A673 (cell line): ENCODE measurements at regions not wholly inside any gene's neighbourhood (a gene's known extent, or its start where the extent isn't known, plus 50 kb on each side); places are given as distances from the start of the nearest gene placed in this dataset.

ENCODE experiments used
- BruUV-seq: library from RNA; stranded (reverse); fragments of 400-500 nt; replicated peaks from 2 replicates; lab custom pipeline; 2021; lab: Mats Ljungman, UMichigan
- CTCF ChIA-PET: fragments of 300-600 bp; sonication (Branson Sonifier 250); formaldehyde crosslinking; loops from one replicate; lab custom pipeline; 2022; ENCODE audit warnings: antibody characterized with exemption; lab: Charles Lee
- POLR2A ChIA-PET: fragments of 300-600 bp; sonication (Branson Sonifier 250); formaldehyde crosslinking; loops from one replicate; lab custom pipeline; 2022; ENCODE audit warnings: antibody characterized with exemption; ENCODE audit not compliant: low non-redundant PET; lab: Charles Lee
- DNase-seq: peaks from one replicate; pipeline ENCODE4 v3.0.0-alpha.2; 2015; ENCODE audit warnings: low spot score
- H3K27ac ChIP-seq: fragments of 200-600 bp; sonication (generic); 2 replicates; pipeline ENCODE4 v1.5.1; 2016; ENCODE audit warnings: mixed run types, low read depth, mild to moderate bottlenecking, mixed read lengths, antibody characterized with exemption, low read length; ENCODE audit not compliant: poor library complexity, severe bottlenecking
- H3K27me3 ChIP-seq: fragments of 200-600 bp; sonication (generic); replicated peaks from 2 replicates; pipeline ENCODE4 v1.6.1; 2017; ENCODE audit warnings: mixed run types, low read depth, mild to moderate bottlenecking, mixed read lengths, antibody characterized with exemption, low read length; ENCODE audit not compliant: insufficient read depth, poor library complexity
- H3K36me3 ChIP-seq: fragments of 200-600 bp; sonication (generic); 2 replicates; pipeline ENCODE4 v1.6.1; 2016; ENCODE audit warnings: mixed run types, mild to moderate bottlenecking, mixed read lengths, antibody characterized with exemption, low read length; ENCODE audit not compliant: insufficient read depth, poor library complexity, severe bottlenecking
- H3K4me1 ChIP-seq: fragments of 200-600 bp; sonication (generic); 2 replicates; pipeline ENCODE4 v1.6.1; 2017; ENCODE audit warnings: mixed run types, mild to moderate bottlenecking, mixed read lengths, antibody characterized with exemption, low read length; ENCODE audit not compliant: insufficient read depth, poor library complexity, severe bottlenecking
- H3K4me3 ChIP-seq: fragments of 200-600 bp; sonication (generic); 2 replicates; pipeline ENCODE4 v1.5.1; 2016; ENCODE audit warnings: low read depth, mixed run types, mild to moderate bottlenecking, mixed read lengths, low read length; ENCODE audit not compliant: poor library complexity, severe bottlenecking
- H3K9me3 ChIP-seq: fragments of 200-600 bp; sonication (generic); 2 replicates; pipeline ENCODE4 v1.6.1; 2016; ENCODE audit warnings: mixed run types, low read depth, mild to moderate bottlenecking, mixed read lengths, antibody characterized with exemption, low read length; ENCODE audit not compliant: poor library complexity, severe bottlenecking
- EZH2 ChIP-seq: fragments of 200-600 bp; sonication (generic); IDR thresholded peaks from 2 replicates; pipeline ENCODE4 v1.6.1; 2017; ENCODE audit warnings: borderline replicate concordance, low read depth, mild to moderate bottlenecking, mixed read lengths, antibody characterized with exemption, low read length; ENCODE audit not compliant: poor library complexity, severe bottlenecking
- intact Hi-C: fragments of 100-400 bp; cut with micrococcal nuclease; formaldehyde crosslinking; loops from one replicate; pipeline ENCODE4 v1.10.0; 2022; ENCODE audit not compliant: unreplicated experiment
- TF ChIP-seq, protein P1 (sequence below): fragments of 300-800, 200-600 bp; sonication (generic); conservative IDR thresholded peaks from 2 replicates; pipeline ENCODE4 v1.5.1; 2017; ENCODE audit warnings: low read depth, mild to moderate bottlenecking, antibody characterized with exemption, low read length, moderate library complexity, mixed read lengths

- TF ChIP-seq, protein P1, sequence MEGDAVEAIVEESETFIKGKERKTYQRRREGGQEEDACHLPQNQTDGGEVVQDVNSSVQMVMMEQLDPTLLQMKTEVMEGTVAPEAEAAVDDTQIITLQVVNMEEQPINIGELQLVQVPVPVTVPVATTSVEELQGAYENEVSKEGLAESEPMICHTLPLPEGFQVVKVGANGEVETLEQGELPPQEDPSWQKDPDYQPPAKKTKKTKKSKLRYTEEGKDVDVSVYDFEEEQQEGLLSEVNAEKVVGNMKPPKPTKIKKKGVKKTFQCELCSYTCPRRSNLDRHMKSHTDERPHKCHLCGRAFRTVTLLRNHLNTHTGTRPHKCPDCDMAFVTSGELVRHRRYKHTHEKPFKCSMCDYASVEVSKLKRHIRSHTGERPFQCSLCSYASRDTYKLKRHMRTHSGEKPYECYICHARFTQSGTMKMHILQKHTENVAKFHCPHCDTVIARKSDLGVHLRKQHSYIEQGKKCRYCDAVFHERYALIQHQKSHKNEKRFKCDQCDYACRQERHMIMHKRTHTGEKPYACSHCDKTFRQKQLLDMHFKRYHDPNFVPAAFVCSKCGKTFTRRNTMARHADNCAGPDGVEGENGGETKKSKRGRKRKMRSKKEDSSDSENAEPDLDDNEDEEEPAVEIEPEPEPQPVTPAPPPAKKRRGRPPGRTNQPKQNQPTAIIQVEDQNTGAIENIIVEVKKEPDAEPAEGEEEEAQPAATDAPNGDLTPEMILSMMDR, result no peak
- TF ChIP-seq EZH2, result no peak
- Histone ChIP-seq H3K36me3 (no peaks in the 10 kb centered on the region), H3K4me1 (no peaks in the 10 kb centered on the region), H3K4me3 (no peak overlapping the region), H3K27ac (no peak overlapping the region), H3K27me3 (no peaks in the 10 kb centered on the region), H3K9me3 (peaks cover 6% of the 10 kb centered on the region)
- BruUV-seq, result no TSS peak
- POLR2A ChIA-PET, result no interaction called here
- CTCF ChIA-PET, result no interaction called here
- intact Hi-C loops, result no loop called here
- DNase-seq, result no peak
Measured at GRCh38 chr6:104186831-104187230, 672.9 kb downstream of the HACE1 start.

- H3K36me3 ChIP-seq, result no peaks in the 10 kb centered on the region
- ChIA-PET CTCF (no interaction called here), POLR2A (no interaction called here)
- no peaks in the 10 kb centered on the region for H3K4me1 ChIP-seq
- no peak for DNase-seq
- intact Hi-C loops, result no loop called here
- H3K27ac ChIP-seq, result no peak overlapping the region
- no peak overlapping the region for H3K4me3 ChIP-seq
- no peak for TF ChIP-seq EZH2
- TF ChIP-seq, protein P1, result no peak
- no TSS peak for BruUV-seq
- no peaks in the 10 kb centered on the region for H3K9me3 ChIP-seq
- H3K27me3 ChIP-seq, result no peaks in the 10 kb centered on the region
Measured at GRCh38 chr6:104183816-104184435, 675.8 kb downstream of the HACE1 start.

GRCh38 chr6:104182811-104183210 lies 676.9 kb downstream of the HACE1 start:
- intact Hi-C loops, result no loop called here
- BruUV-seq, result no TSS peak
- Histone ChIP-seq H3K27ac (no peak overlapping the region), H3K4me3 (no peak overlapping the region), H3K4me1 (no peaks in the 10 kb centered on the region), H3K9me3 (no peaks in the 10 kb centered on the region), H3K27me3 (no peaks in the 10 kb centered on the region), H3K36me3 (no peaks in the 10 kb centered on the region)
- CTCF ChIA-PET, result no interaction called here
- no peak for DNase-seq
- TF ChIP-seq EZH2, result no peak
- TF ChIP-seq, protein P1, result no peak
- POLR2A ChIA-PET, result no interaction called here
